HepG2 (cell line): ENCODE measurements at regions not wholly inside any gene's neighbourhood (a gene's known extent, or its start where the extent isn't known, plus 50 kb on each side); places are given as distances from the start of the nearest gene placed in this dataset.

ENCODE experiments used
- ATAC-seq: fragments of 200-7000 bp; cut with Tn5 transposase; 3 replicates; pipeline ENCODE4 v1.9.1; 2020; ENCODE audit warnings: mild to moderate bottlenecking, moderate library complexity
- BruUV-seq: library from RNA; stranded (reverse); fragments of 400-500 nt; replicated peaks from 2 replicates; lab custom pipeline; 2021; lab: Mats Ljungman, UMichigan
- CTCF ChIA-PET: fragments of 300-600 bp; formaldehyde crosslinking; extraction: SDS; loops from one replicate; lab custom pipeline; 2021; ENCODE audit warnings: low total read pairs, inconsistent platforms, low intra/inter-chr PET ratio; lab: Yijun Ruan, JAX
- POLR2A ChIA-PET: fragments of 350-600 bp; sonication (Branson Sonifier 250); formaldehyde crosslinking; loops from one replicate; lab custom pipeline; 2020; ENCODE audit warnings: antibody characterized with exemption, inconsistent platforms; lab: Yijun Ruan, JAX
- DNase-seq: peaks from one replicate; pipeline ENCODE4 v3.0.0-alpha.2; 2015; ENCODE audit warnings: low spot score
- FAIRE-seq: peaks from 3 replicates; lab custom pipeline; 2011; peaks lifted over from hg19 to GRCh38; lab: Jason Lieb, UNC
- H2AFZ ChIP-seq: one replicate; pipeline ENCODE4 v1.6.1; 2011; ENCODE audit warnings: low read length, inconsistent platforms
- H3K27ac ChIP-seq: fragments of 300-600 bp; 3 replicates; pipeline ENCODE4 v1.8.0; 2011; ENCODE audit warnings: mixed run types, mild to moderate bottlenecking, mixed read lengths, low read length, inconsistent platforms; ENCODE audit not compliant: insufficient read depth; ENCODE audit errors: extremely low read length
- H3K27me3 ChIP-seq, 2 experiments: fragments of 200-600 bp in 1 of 2; 2 replicates in 1 of 2; 3 replicates in 1 of 2; pipeline versions ENCODE4 v1.6.0 to v1.8.0; 2011; ENCODE audit warnings: low read length in 2 of 2, mild to moderate bottlenecking in 2 of 2, moderate library complexity in 2 of 2, inconsistent platforms in 1 of 2; ENCODE audit not compliant: insufficient read depth in 2 of 2, control insufficient read depth in 1 of 2
- H3K36me3 ChIP-seq, 2 experiments: fragments of 200-600 bp in 1 of 2; replicated peaks in 1 of 2; 2 replicates in 1 of 2; 3 replicates in 1 of 2; pipeline versions ENCODE4 v1.5.1 to v1.8.0; 2011; ENCODE audit warnings: low read length in 2 of 2, inconsistent platforms in 1 of 2; ENCODE audit not compliant: insufficient read depth in 2 of 2, control insufficient read depth in 1 of 2
- H3K4me1 ChIP-seq: 2 replicates; pipeline ENCODE4 v1.5.1; 2012; ENCODE audit warnings: low read length, inconsistent platforms; ENCODE audit not compliant: insufficient read depth
- H3K4me2 ChIP-seq: 2 replicates; pipeline ENCODE4 v1.6.0; 2011; ENCODE audit warnings: low read depth, low read length, inconsistent platforms
- H3K4me3 ChIP-seq, 3 experiments: fragments of 200-600 bp in 1 of 3; sonication (generic), shearing (Covaris generic) in 1 of 3; replicated peaks in 1 of 3; 2 replicates each; pipeline ENCODE4 v1.5.1; 2011 to 2016; ENCODE audit warnings: low read length in 3 of 3, inconsistent platforms in 2 of 3, low read depth in 2 of 3, mild to moderate bottlenecking in 2 of 3, control low read depth in 1 of 3, mixed read lengths in 1 of 3; ENCODE audit not compliant: insufficient read depth in 1 of 3
- H3K79me2 ChIP-seq: one replicate; pipeline ENCODE4 v1.6.1; 2011; ENCODE audit warnings: low read length, inconsistent platforms; ENCODE audit not compliant: insufficient read depth
- H3K9ac ChIP-seq: 2 replicates; pipeline ENCODE4 v1.6.0; 2011; ENCODE audit warnings: mild to moderate bottlenecking, low read depth, low read length, inconsistent platforms; ENCODE audit not compliant: insufficient read depth
- H3K9me3 ChIP-seq: 2 replicates; pipeline ENCODE4 v1.5.1; 2012; ENCODE audit warnings: mild to moderate bottlenecking, low read length
- H4K20me1 ChIP-seq: 2 replicates; pipeline ENCODE4 v1.6.0; 2011; ENCODE audit warnings: inconsistent platforms, mild to moderate bottlenecking, low read length, moderate library complexity; ENCODE audit not compliant: insufficient read depth
- KAT7 ChIP-seq: IDR thresholded peaks from 2 replicates; pipeline ENCODE4 v1.6.1; 2018; ENCODE audit warnings: borderline replicate concordance, missing compliant biosample characterization
- RBM39 ChIP-seq: fragments of 200-400 bp; formaldehyde crosslinking; IDR thresholded peaks from one replicate; pipeline ENCODE4 v1.6.1; 2018; ENCODE audit warnings: antibody characterized with exemption, mild to moderate bottlenecking, low read depth, low read length; ENCODE audit not compliant: poor library complexity, severe bottlenecking
- SOX13 ChIP-seq, 3 experiments: fragments of 450-650 bp in 1 of 3; sonication (generic) in 1 of 3; formaldehyde crosslinking in 1 of 3; IDR thresholded peaks in 2 of 3; conservative IDR thresholded peaks in 1 of 3; 2 replicates each; pipeline versions ENCODE4 v1.5.0 to v1.6.1; 2016 to 2020; ENCODE audit warnings: antibody characterized with exemption in 1 of 3, mild to moderate bottlenecking in 1 of 3, missing compliant biosample characterization in 1 of 3, missing genetic modification reagents in 1 of 3, moderate library complexity in 1 of 3
- ZNF12 ChIP-seq: sonication (generic); formaldehyde crosslinking; IDR thresholded peaks from 2 replicates; pipeline ENCODE4 v1.5.0; 2020; ENCODE audit warnings: missing genetic modification reagents
- ZNF318 ChIP-seq: sonication (generic); formaldehyde crosslinking; IDR thresholded peaks from 2 replicates; pipeline ENCODE4 v1.4.0; 2020; ENCODE audit warnings: mild to moderate bottlenecking, missing genetic modification reagents
- ZNF598 ChIP-seq: sonication (generic); formaldehyde crosslinking; IDR thresholded peaks from 2 replicates; pipeline ENCODE4 v1.5.1; 2020; ENCODE audit warnings: mild to moderate bottlenecking, missing genetic modification reagents, borderline replicate concordance
- ZNF788 ChIP-seq: sonication (generic); formaldehyde crosslinking; IDR thresholded peaks from 2 replicates; pipeline ENCODE4 v1.5.0; 2020; ENCODE audit warnings: mild to moderate bottlenecking, missing genetic modification reagents, borderline replicate concordance
- ZNF816 ChIP-seq: sonication (generic); formaldehyde crosslinking; IDR thresholded peaks from 2 replicates; pipeline ENCODE4 v1.8.0; 2022; ENCODE audit warnings: missing genetic modification reagents, mild to moderate bottlenecking, borderline replicate concordance
- WGBS: methylation state at CpG from one replicate; pipeline ENCODE4 v1.1.6; 2017; ENCODE audit warnings: low lambda C conversion rate; 5-methylcytosine and 5-hydroxymethylcytosine counted together
- in situ Hi-C: cut with HindIII; loops from 2 replicates; pipeline ENCODE4 v1.10.0; 2017; ENCODE audit warnings: low pct_unique_long_range_greater_than_20kb; ENCODE audit not compliant: extremely low pct_ligation_motif_present
- intact Hi-C: fragments of 100-400 bp; cut with micrococcal nuclease; formaldehyde crosslinking; loops from one replicate; pipeline ENCODE4 v1.10.0; 2022; ENCODE audit not compliant: unreplicated experiment

DNA sequence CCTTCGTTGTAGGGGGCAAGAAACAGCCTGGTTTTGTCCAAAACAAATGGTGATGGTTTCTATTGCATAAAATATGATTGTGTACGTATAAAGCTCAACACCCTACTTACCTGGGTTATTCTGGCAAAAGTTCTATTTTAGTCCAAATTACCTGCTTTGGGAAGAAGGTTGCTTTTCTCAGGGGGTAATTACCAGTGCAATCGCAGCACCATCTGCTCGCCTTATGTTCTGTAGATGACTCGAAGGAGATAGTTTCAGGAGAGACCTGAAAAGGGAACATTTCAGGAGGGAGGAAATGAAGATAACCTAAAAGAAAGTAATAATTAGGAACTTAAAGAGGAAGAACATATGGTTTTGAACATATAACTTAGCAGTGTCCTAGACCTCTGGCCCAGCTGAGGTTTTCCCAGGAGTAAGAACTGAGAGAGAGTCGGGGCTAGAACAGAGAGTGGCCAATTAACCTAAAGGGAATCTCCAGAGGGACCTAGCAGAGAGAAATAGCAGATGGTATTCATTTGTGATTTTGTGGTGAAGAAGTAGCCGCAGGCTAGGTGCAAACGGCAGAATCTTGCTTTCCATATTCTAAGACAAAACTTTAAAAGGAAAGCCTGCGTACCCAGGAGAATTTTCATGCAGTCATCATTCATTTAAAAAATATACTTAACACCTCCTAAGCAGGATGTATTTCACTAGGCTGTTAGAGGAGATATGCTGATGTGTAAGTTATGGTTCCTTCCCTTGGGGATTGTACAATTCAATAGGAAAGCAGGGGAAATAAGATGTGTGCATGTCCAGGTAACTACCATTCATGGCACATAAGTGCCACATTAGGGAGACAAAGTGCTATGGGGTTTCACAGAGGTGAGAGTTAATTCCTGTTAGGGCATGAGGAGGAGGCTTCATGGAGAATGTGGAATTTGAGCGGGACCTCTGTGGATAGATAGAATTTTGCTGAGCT is 113.0 kb upstream of the SLC10A2 start:
- Histone ChIP-seq H3K9ac (no peak overlapping the region), H3K27ac (no peak overlapping the region), H3K36me3 (no peaks in the 10 kb centered on the region), H4K20me1 (no peaks in the 10 kb centered on the region), H3K4me2 (no peak overlapping the region), H3K79me2 (no peaks in the 10 kb centered on the region), H3K4me3 (no peak overlapping the region), H3K4me1 (no peaks in the 10 kb centered on the region), H3K9me3 (no peaks in the 10 kb centered on the region), H2AFZ (no peak overlapping the region), H3K27me3 (no peaks in the 10 kb centered on the region)
- intact Hi-C loops, result no loop called here
- CTCF ChIA-PET, result no interaction called here
- no peak for TF ChIP-seq ZNF12
- no peak for TF ChIP-seq KAT7 (CRISPR knock-in tag)
- no peak for TF ChIP-seq RBM39
- no peak for TF ChIP-seq SOX13 (IDR thresholded peaks at IDR 0.05)
- no peak for TF ChIP-seq SOX13 (CRISPR knock-in tag; conservative IDR thresholded peaks at IDR 0.05 in 1 of 2, IDR thresholded peaks at IDR 0.05 in 1 of 2)
- TF ChIP-seq ZNF788, result no peak
- DNase-seq (no peak), FAIRE-seq (no peak), ATAC-seq (no peak)
- BruUV-seq, result no TSS peak
- in situ Hi-C loops, result no loop called here
- WGBS, result 5% methylated on average over 10 of the region's 10 CpGs
- POLR2A ChIA-PET, result no interaction called here

GRCh38 chr13:103174966-103175365 is 108.7 kb upstream of the SLC10A2 start:
- BruUV-seq, result no TSS peak
- Histone ChIP-seq H3K9ac (no peak overlapping the region), H3K4me3 (no peak overlapping the region), H3K4me2 (no peak overlapping the region), H4K20me1 (no peaks in the 10 kb centered on the region), H3K27ac (no peak overlapping the region), H2AFZ (no peak overlapping the region), H3K79me2 (no peaks in the 10 kb centered on the region), H3K27me3 (no peaks in the 10 kb centered on the region), H3K4me1 (no peaks in the 10 kb centered on the region), H3K36me3 (no peaks in the 10 kb centered on the region), H3K9me3 (no peaks in the 10 kb centered on the region)
- no peak for ATAC-seq
- ChIA-PET CTCF (no interaction called here), POLR2A (no interaction called here)
- WGBS, result 10% methylated on average over 6 of the region's 6 CpGs
- DNase-seq, result no peak
- FAIRE-seq, result no peak
- in situ Hi-C loops (no loop called here), intact Hi-C loops (no loop called here)
- no peak for TF ChIP-seq ZNF598 (CRISPR knock-in tag)
- no peak for TF ChIP-seq ZNF318 (CRISPR knock-in tag)
- no peak for TF ChIP-seq ZNF816
